Caco-2 (cell line): ENCODE measurements at regions not wholly inside any gene's neighbourhood (a gene's known extent, or its start where the extent isn't known, plus 50 kb on each side); places are given as distances from the start of the nearest gene placed in this dataset.
A peak's percentile ranks its signal among the peaks of the same experiment; 100 is the strongest.
"Not testable (repeated sequence)": the region's sequence is repeated elsewhere in the genome, so short reads cannot be mapped to it uniquely, and the experiment has no call there.

Experiments used
- BruUV-seq: library from RNA; stranded (reverse); fragments of 400-500 nt; replicated peaks from 2 replicates; lab custom pipeline; 2021; lab: Mats Ljungman, UMichigan
- CTCF ChIA-PET: fragments of 300-600 bp; sonication (Branson Sonifier 250); formaldehyde crosslinking; loops from one replicate; lab custom pipeline; 2022; ENCODE audit warnings: antibody characterized with exemption; lab: Charles Lee
- POLR2A ChIA-PET: fragments of 300-600 bp; sonication (Branson Sonifier 250); formaldehyde crosslinking; loops from one replicate; lab custom pipeline; 2022; ENCODE audit warnings: antibody characterized with exemption; lab: Charles Lee
- DNase-seq, 2 experiments: peaks; one replicate each; pipeline versions ENCODE4 v3.0.0 to v3.0.0-alpha.2; 2020 to 2022
- H3K27me3 ChIP-seq: replicated peaks from 2 replicates; pipeline ENCODE4 v1.6.0; 2011; ENCODE audit warnings: low read length; ENCODE audit not compliant: control insufficient read depth, insufficient read depth
- H3K36me3 ChIP-seq: 2 replicates; pipeline ENCODE4 v1.5.1; 2011; ENCODE audit warnings: low read length; ENCODE audit not compliant: control insufficient read depth, insufficient read depth
- H3K4me1 ChIP-seq: fragments of 250-450 bp; sonication (Bioruptor Pico); 2 replicates; pipeline ENCODE4 v1.5.1; 2020; ENCODE audit warnings: mild to moderate bottlenecking
- H3K4me3 ChIP-seq: 2 replicates; pipeline ENCODE4 v1.5.1; 2011; ENCODE audit warnings: low read depth, mild to moderate bottlenecking, control low read depth, low read length
- H3K9me3 ChIP-seq: fragments of 250-450 bp; sonication (Bioruptor Pico); 2 replicates; pipeline ENCODE4 v1.5.1; 2020; ENCODE audit warnings: mild to moderate bottlenecking, moderate library complexity
- H3K27ac Mint-ChIP-seq: one replicate; pipeline ENCODE4 v1.8.0; 2022; ENCODE audit warnings: mixed read lengths; ENCODE audit not compliant: unreplicated experiment
- H3K27me3 Mint-ChIP-seq: one replicate; pipeline ENCODE4 v1.8.0; 2022; ENCODE audit warnings: mixed read lengths; ENCODE audit not compliant: insufficient read depth, unreplicated experiment
- H3K36me3 Mint-ChIP-seq: one replicate; pipeline ENCODE4 v1.8.0; 2022; ENCODE audit warnings: mild to moderate bottlenecking, mixed read lengths; ENCODE audit not compliant: insufficient read depth, unreplicated experiment
- H3K4me1 Mint-ChIP-seq: one replicate; pipeline ENCODE4 v1.8.0; 2022; ENCODE audit warnings: low read depth, mixed read lengths; ENCODE audit not compliant: unreplicated experiment
- H3K4me3 Mint-ChIP-seq: one replicate; pipeline ENCODE4 v1.8.0; 2022; ENCODE audit warnings: mild to moderate bottlenecking, moderate library complexity, mixed read lengths; ENCODE audit not compliant: unreplicated experiment
- H3K9me3 Mint-ChIP-seq: one replicate; pipeline ENCODE4 v1.8.0; 2022; ENCODE audit warnings: mixed read lengths; ENCODE audit not compliant: unreplicated experiment
- intact Hi-C: fragments of 100-400 bp; cut with micrococcal nuclease; formaldehyde crosslinking; loops from one replicate; pipeline ENCODE4 v1.10.0; 2022; ENCODE audit not compliant: unreplicated experiment
- TF ChIP-seq, protein P1 (sequence below), 2 experiments: fragments of 200-600 bp in 1 of 2; IDR thresholded peaks; 1 replicate in 1 of 2; 2 replicates in 1 of 2; pipeline versions ENCODE4 v1.5.1 to v1.8.0; 2011 to 2022; ENCODE audit warnings: antibody characterized with exemption in 1 of 2, control low read depth in 1 of 2, inconsistent platforms in 1 of 2, low read depth in 1 of 2, low read length in 1 of 2, mild to moderate bottlenecking in 1 of 2, moderate library complexity in 1 of 2; ENCODE audit not compliant: insufficient read depth in 1 of 2, severe bottlenecking in 1 of 2, unreplicated experiment in 1 of 2

DNA sequence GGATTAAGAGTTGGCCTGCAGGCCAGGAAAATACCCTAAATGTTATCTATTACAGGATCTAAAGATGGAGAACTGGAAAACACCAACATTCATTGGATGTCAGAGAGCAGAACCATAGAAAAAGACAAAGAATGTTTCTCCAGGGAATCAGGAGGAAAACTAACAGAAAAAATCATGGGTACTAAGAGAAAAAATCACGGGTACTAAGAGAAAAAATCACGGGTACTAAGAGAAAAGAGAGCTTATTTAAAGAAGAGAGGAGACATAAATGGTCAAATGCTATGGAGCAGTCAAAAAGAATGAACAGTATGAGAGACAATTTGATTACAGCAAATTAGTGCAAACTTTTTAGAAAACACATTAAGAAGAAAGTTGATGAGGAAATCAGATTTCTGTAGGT lies 73.8 kb upstream of the SERBP1 start:
- Mint-ChIP-seq H3K9me3 (no peaks in the 10 kb centered on the region), H3K4me1 (no peaks in the 10 kb centered on the region), H3K36me3 (no peaks in the 10 kb centered on the region), H3K27me3 (no peaks in the 10 kb centered on the region), H3K27ac (no peak overlapping the region), H3K4me3 (no peak overlapping the region)
- DNase-seq = no peak
- Histone ChIP-seq H3K4me3 (no peak overlapping the region), H3K9me3 (no peaks in the 10 kb centered on the region), H3K27me3 (no peaks in the 10 kb centered on the region), H3K36me3 (no peaks in the 10 kb centered on the region), H3K4me1 (no peaks in the 10 kb centered on the region; the same call in 1 of the 2 replicates)
- intact Hi-C loops = no loop called here
- CTCF ChIA-PET = no interaction called here
- no TSS peak for BruUV-seq
- TF ChIP-seq, protein P1, sequence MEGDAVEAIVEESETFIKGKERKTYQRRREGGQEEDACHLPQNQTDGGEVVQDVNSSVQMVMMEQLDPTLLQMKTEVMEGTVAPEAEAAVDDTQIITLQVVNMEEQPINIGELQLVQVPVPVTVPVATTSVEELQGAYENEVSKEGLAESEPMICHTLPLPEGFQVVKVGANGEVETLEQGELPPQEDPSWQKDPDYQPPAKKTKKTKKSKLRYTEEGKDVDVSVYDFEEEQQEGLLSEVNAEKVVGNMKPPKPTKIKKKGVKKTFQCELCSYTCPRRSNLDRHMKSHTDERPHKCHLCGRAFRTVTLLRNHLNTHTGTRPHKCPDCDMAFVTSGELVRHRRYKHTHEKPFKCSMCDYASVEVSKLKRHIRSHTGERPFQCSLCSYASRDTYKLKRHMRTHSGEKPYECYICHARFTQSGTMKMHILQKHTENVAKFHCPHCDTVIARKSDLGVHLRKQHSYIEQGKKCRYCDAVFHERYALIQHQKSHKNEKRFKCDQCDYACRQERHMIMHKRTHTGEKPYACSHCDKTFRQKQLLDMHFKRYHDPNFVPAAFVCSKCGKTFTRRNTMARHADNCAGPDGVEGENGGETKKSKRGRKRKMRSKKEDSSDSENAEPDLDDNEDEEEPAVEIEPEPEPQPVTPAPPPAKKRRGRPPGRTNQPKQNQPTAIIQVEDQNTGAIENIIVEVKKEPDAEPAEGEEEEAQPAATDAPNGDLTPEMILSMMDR (IDR thresholded peaks at IDR 0.05; ENCODE audit: insufficient read depth in 1 of 2, low read depth in 1 of 2, low read length in 1 of 2, severe bottlenecking in 1 of 2, unreplicated experiment in 1 of 2) = no peak
- POLR2A ChIA-PET = no interaction called here

DNA sequence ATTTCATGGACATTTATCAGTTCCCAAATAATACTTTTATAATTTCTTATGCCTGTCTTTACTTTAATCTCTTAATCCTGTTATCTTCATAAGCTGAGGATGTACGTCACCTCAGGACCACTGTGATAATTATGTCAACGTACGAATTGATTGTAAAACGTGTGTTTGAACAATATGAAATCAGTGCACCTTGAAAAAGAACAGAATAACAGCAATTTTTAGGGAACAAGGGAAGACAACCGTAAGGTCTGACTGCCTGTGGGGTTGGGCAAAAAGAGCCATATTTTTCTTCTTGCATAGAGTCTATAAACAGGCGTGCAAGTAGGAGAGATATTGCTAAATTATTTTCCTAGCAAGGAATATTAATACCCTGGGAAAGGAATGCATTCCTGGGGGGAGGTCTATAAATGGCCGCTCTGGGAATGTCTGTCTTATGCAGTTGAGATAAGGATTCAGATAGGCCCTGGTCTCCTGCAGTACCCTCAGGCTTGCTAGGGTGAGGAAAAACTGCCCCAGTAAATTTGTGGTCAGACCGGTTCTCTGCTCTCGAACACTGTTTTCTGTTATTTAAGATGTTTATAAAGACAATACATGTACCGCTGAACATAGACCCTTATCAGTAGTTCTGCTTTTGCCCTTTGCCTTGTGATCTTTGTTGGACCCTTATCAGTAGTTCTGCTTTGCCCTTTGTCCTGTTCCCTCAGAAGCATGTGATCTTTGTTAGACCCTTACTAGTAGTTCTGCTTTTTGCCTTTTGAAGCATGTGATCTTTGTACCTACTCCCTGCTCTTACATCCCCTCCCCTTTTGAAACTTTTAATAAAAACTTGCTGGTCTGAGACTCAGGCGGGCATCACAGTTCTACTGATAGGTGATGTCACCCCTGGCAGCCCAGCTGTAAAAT lies 83.4 kb upstream of the SERBP1 start:
- peaks cover 12% of the 10 kb centered on the region for H3K36me3 Mint-ChIP-seq
- H3K4me1 Mint-ChIP-seq = not testable (repeated sequence)
- CTCF ChIA-PET = interaction anchor here (1.2 kb wide), 1 partner anchor 13 kb away, joined by 3 read pairs; no protein-coding TSS in a partner anchor

DNA sequence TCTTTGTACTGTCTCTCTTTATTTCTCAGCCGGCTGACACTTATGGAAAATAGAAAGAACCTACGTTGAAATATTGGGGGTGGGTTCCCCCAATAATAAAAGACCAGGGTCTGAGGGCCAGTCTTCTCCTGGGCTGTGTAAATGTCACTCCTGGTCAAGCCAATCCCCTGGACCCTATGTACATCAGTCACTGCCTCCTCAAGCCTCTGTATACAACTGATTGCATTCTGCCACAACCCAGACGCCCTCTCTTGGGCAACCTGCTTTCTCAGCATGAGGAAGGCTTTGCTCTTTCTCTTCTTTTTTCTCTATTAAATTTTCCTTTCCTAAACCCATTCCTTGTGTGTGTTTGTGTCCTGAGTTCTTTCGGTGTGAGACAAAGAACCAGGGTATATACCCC lies 84.1 kb upstream of the SERBP1 start:
- no peaks in the 10 kb centered on the region for H3K36me3 ChIP-seq
- H3K27ac Mint-ChIP-seq = peak overlapping the region; percentile 92
- H3K4me3 Mint-ChIP-seq = peak overlapping the region; percentile 48
- peaks cover 25% of the 10 kb centered on the region for H3K4me1 ChIP-seq
- peaks cover 11% of the 10 kb centered on the region for H3K9me3 Mint-ChIP-seq
- POLR2A ChIA-PET = no interaction called here
- no peak overlapping the region for H3K4me3 ChIP-seq
- no TSS peak for BruUV-seq
- no peaks in the 10 kb centered on the region for H3K4me1 Mint-ChIP-seq
- peaks cover 15% of the 10 kb centered on the region for H3K9me3 ChIP-seq
- CTCF ChIA-PET = no interaction called here
- TF ChIP-seq, protein P1 (IDR thresholded peaks at IDR 0.05; ENCODE audit: insufficient read depth in 1 of 2, low read depth in 1 of 2, low read length in 1 of 2, severe bottlenecking in 1 of 2, unreplicated experiment in 1 of 2) = no peak
- intact Hi-C loops = loop anchor here (2.0 kb wide), 1 partner anchor 19 kb away; no protein-coding TSS in a partner anchor
- DNase-seq = peak; percentile 40 to 42
- H3K27me3 Mint-ChIP-seq = no peaks in the 10 kb centered on the region
- H3K36me3 Mint-ChIP-seq = peaks cover 12% of the 10 kb centered on the region
- no peaks in the 10 kb centered on the region for H3K27me3 ChIP-seq

More for the DNA sequence above, 83.4 kb upstream of the SERBP1 start:
- peak; percentile 80 to 88 for DNase-seq
- H3K27me3 Mint-ChIP-seq, H3K27me3 ChIP-seq, H3K36me3 ChIP-seq, POLR2A ChIA-PET, H3K4me3 ChIP-seq, BruUV-seq: not testable (repeated sequence)
- intact Hi-C loops = loop anchor here (2.0 kb wide), 1 partner anchor 19 kb away; no protein-coding TSS in a partner anchor
- Mint-ChIP-seq H3K9me3 (peaks cover 11% of the 10 kb centered on the region), H3K4me3 (peak overlapping the region; percentile 48), H3K27ac (peak overlapping the region; percentile 92)
- Histone ChIP-seq H3K9me3 (peaks cover 15% of the 10 kb centered on the region), H3K4me1 (peaks cover 25% of the 10 kb centered on the region)
